Activated B cell treated with CpG ODN at 0.5 μM for 24 hours (primary cell): ENCODE measurements at regions not wholly inside any gene's neighbourhood (a gene's known extent, or its start where the extent isn't known, plus 50 kb on each side); places are given as distances from the start of the nearest gene placed in this dataset.

Source experiments
- ATAC-seq: fragments of 200-7000 bp; cut with Tn5 transposase; one replicate; pipeline ENCODE4 v1.10.0; 2021; ENCODE audit warnings: low read depth, mild to moderate bottlenecking, moderate library complexity
- CTCF ChIA-PET: fragments of 350-600 bp; sonication (Branson Sonifier 250); formaldehyde crosslinking; loops from one replicate; lab custom pipeline; 2021; ENCODE audit warnings: antibody characterized with exemption; lab: Charles Lee
- POLR2A ChIA-PET: fragments of 350-600 bp; sonication (Branson Sonifier 250); formaldehyde crosslinking; loops from one replicate; lab custom pipeline; 2021; ENCODE audit warnings: antibody characterized with exemption; lab: Charles Lee
- DNase-seq: peaks from one replicate; pipeline ENCODE4 v3.0.0; 2022
- H3K27ac Mint-ChIP-seq: one replicate; pipeline ENCODE4 v1.8.0; 2020; ENCODE audit warnings: mixed read lengths
- H3K27me3 Mint-ChIP-seq: one replicate; pipeline ENCODE4 v1.8.0; 2021; ENCODE audit warnings: mixed read lengths
- H3K36me3 Mint-ChIP-seq: one replicate; pipeline ENCODE4 v1.8.0; 2021; ENCODE audit warnings: low read depth, mixed read lengths
- H3K4me1 Mint-ChIP-seq: one replicate; pipeline ENCODE4 v1.8.0; 2021; ENCODE audit warnings: mixed read lengths
- H3K4me3 Mint-ChIP-seq: one replicate; pipeline ENCODE4 v1.8.0; 2020; ENCODE audit warnings: mild to moderate bottlenecking, mixed read lengths
- H3K9me3 Mint-ChIP-seq: one replicate; pipeline ENCODE4 v1.8.0; 2020; ENCODE audit warnings: mixed read lengths
- intact Hi-C: fragments of 100-400 bp; cut with micrococcal nuclease; formaldehyde crosslinking; loops from one replicate; pipeline ENCODE4 v1.15.1; 2024
- TF ChIP-seq, protein P1 (sequence below): fragments of 200-600 bp; IDR thresholded peaks from one replicate; pipeline ENCODE4 v1.8.0; 2022; ENCODE audit warnings: antibody characterized with exemption, mild to moderate bottlenecking

DNA sequence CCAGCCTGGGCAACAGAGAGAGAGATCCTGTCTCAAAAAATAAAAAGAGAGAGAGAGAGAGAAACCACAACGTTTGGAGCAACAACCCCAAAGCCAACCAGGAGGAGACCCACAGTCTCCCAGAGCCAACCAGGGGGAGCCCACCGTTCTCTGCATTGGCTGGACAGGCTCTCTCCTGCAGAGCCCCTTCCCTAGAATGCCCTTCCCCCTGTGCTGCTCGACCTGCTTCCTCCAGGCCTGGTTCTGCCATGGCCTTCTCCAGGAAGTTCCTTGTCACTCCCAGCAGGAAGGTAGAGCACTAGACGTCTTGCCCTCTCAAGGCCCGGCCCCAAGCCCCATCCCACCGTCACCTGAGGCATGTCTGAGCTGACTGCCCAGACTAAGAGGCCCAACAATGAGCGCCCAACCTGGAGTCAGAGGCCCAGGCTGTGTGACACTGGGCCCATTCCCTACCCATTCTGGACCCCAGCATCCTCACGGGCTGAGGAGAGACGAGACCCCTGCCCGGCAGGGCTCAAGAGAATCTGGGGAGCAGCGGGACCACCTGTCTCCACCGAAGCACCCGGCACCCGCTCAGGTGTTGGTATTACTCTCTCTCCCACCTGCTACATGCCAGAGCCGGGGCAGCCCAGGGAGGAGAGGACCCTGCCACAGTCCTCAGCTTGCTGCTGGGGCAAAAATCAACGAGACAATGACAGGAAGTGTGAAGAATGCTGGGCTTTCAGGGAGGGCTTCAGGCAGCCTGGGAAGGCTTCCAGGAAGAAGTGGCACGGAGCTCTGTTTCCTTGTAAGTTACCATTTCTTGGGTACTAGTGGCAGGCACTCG, 61.2 kb downstream of the DIO3 start:
- CTCF ChIA-PET, result no interaction called here
- DNase-seq (no peak), ATAC-seq (no peak)
- POLR2A ChIA-PET, result no interaction called here
- Mint-ChIP-seq H3K27me3 (peaks cover 2% of the 10 kb centered on the region), H3K4me1 (no peaks in the 10 kb centered on the region), H3K27ac (no peak overlapping the region), H3K4me3 (no peak overlapping the region), H3K36me3 (no peaks in the 10 kb centered on the region), H3K9me3 (no peaks in the 10 kb centered on the region)
- TF ChIP-seq, protein P1, sequence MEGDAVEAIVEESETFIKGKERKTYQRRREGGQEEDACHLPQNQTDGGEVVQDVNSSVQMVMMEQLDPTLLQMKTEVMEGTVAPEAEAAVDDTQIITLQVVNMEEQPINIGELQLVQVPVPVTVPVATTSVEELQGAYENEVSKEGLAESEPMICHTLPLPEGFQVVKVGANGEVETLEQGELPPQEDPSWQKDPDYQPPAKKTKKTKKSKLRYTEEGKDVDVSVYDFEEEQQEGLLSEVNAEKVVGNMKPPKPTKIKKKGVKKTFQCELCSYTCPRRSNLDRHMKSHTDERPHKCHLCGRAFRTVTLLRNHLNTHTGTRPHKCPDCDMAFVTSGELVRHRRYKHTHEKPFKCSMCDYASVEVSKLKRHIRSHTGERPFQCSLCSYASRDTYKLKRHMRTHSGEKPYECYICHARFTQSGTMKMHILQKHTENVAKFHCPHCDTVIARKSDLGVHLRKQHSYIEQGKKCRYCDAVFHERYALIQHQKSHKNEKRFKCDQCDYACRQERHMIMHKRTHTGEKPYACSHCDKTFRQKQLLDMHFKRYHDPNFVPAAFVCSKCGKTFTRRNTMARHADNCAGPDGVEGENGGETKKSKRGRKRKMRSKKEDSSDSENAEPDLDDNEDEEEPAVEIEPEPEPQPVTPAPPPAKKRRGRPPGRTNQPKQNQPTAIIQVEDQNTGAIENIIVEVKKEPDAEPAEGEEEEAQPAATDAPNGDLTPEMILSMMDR, result no peak
- intact Hi-C loops, result no loop called here

DNA sequence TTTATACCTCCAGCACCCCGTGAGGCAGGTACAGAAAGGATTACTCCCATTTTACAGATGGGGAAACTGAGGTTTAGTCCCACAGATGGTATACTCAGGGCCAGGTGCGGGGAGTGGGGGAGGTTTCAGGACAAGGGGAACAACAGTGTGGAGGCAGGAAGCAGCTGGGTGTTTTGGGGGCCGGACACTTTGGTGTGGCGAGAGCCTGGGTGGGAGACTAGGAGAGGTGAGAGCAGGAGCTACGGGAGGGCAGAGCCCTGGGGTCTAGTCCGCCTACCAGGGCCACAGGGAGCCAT, 61.7 kb downstream of the DIO3 start:
- Mint-ChIP-seq H3K27me3 (peaks cover 4% of the 10 kb centered on the region), H3K36me3 (no peaks in the 10 kb centered on the region), H3K27ac (no peak overlapping the region), H3K4me3 (no peak overlapping the region), H3K4me1 (peaks cover 2% of the 10 kb centered on the region), H3K9me3 (no peaks in the 10 kb centered on the region)
- ATAC-seq, result no peak
- intact Hi-C loops, result no loop called here
- POLR2A ChIA-PET, result no interaction called here
- DNase-seq, result no peak
- CTCF ChIA-PET, result no interaction called here
- TF ChIP-seq, protein P1, result no peak

DNA sequence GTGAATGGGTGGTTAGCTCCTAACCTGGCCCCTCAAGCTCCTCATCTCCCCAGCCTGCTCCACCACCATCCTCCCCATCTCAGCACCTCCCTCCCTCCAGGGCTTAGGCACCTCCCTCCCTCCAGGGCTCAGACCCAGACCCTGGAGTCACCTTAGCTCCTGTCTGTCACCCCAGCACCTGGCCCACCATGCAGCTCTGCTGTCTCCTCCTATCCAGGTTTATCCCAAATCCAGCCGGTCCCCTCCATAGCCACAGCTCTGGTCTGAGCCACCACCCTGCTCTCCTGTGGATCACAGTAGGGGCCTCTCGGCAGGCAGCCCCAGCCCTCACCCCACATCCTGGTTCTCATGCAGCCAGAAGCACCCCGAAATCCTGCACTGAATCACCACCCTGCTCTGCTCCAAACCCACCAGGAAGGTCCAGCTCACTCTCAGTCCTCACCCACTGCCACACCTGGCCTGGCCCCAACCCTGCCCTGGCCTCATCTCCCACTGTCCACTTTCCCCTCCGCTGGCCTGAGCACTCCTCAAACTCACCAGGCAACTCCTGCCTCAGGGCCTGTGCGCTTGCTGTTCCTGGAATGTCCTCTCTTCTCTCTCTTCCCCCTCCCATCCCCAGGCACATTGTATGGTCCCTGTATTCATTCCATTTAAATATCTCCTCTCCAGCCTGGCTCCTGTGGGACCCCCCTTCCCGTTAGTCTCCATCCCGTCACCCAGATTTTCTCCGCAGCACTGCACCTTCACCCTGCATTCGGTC, 62.6 kb downstream of the DIO3 start:
- H3K36me3 Mint-ChIP-seq, result no peaks in the 10 kb centered on the region
- ChIA-PET POLR2A (no interaction called here), CTCF (no interaction called here)
- no peak overlapping the region for H3K4me3 Mint-ChIP-seq
- H3K27ac Mint-ChIP-seq, result no peak overlapping the region
- ATAC-seq, result no peak
- H3K9me3 Mint-ChIP-seq, result no peaks in the 10 kb centered on the region
- TF ChIP-seq, protein P1, result no peak
- intact Hi-C loops, result no loop called here
- no peak for DNase-seq
- peaks cover 2% of the 10 kb centered on the region for H3K4me1 Mint-ChIP-seq
- H3K27me3 Mint-ChIP-seq, result peaks cover 6% of the 10 kb centered on the region

DNA sequence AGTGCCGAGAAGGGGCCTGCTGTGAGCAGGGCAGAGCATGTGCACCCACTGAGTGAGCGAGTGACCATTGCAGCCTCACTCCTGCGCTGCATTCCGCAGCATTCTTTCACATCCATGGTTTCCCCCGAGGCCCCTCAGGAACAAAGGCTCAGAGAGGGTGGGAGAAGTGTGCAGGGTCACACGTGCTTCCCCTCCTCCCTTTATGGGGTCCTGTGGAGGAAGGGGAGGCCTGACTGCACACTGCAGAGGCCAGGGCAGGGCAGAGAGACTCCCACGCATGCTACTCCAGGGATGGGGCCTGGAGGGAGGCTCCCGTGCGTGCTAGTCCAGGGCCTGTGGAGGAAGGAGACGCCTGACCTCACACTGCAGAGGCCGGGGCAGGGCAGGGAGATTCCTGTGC, 63.2 kb downstream of the DIO3 start:
- POLR2A ChIA-PET, result no interaction called here
- no peaks in the 10 kb centered on the region for H3K9me3 Mint-ChIP-seq
- no peak for ATAC-seq
- TF ChIP-seq, protein P1, result no peak
- H3K27ac Mint-ChIP-seq, result no peak overlapping the region
- intact Hi-C loops, result no loop called here
- no peak for DNase-seq
- peaks cover 6% of the 10 kb centered on the region for H3K27me3 Mint-ChIP-seq
- CTCF ChIA-PET, result no interaction called here
- H3K4me1 Mint-ChIP-seq, result peaks cover 2% of the 10 kb centered on the region
- H3K4me3 Mint-ChIP-seq, result no peak overlapping the region
- H3K36me3 Mint-ChIP-seq, result no peaks in the 10 kb centered on the region

DNA sequence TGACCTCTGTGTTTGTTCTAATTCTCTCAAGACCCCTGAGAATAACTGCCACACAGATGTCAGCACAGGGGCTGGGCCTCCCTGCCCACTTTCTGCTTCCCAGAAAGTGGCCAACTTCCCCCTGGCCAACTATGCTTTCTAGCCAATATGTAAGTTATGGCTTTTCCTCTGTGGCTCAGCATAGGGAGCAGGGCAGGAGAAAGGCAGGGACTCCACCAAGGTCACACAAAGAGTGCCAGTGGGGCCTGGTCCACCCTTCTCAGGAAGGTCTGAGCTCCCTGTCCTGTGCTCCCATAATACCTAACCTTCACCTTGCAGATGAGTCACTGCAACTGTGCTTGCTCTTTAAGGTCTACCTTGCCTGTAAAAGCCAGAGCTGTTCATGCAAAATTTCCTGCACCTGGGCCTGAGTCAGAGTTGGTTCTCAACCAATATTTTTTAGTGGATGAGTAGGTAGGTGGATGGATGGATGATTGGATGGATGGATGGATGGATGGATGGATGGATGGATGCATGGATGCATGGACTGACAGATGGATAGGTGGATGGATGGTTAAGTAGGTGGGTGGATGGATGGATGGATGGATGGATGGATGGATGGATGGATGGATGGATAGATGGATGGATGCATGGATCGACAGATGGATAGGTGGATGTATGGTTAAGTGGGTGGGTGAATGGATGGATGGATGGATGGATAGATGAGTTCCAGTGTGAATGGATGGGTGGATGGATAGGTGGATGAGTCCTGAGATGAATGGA, 64.2 kb downstream of the DIO3 start:
- DNase-seq (no peak), ATAC-seq (no peak)
- no peak overlapping the region for H3K27ac Mint-ChIP-seq
- intact Hi-C loops, result no loop called here
- H3K4me1 Mint-ChIP-seq, result peaks cover 2% of the 10 kb centered on the region
- ChIA-PET CTCF (no interaction called here), POLR2A (no interaction called here)
- no peak overlapping the region for H3K4me3 Mint-ChIP-seq
- no peaks in the 10 kb centered on the region for H3K9me3 Mint-ChIP-seq
- peaks cover 9% of the 10 kb centered on the region for H3K27me3 Mint-ChIP-seq
- no peaks in the 10 kb centered on the region for H3K36me3 Mint-ChIP-seq
- TF ChIP-seq, protein P1, result no peak
